Esophagus muscularis mucosa (tissue), 3 donors: ENCODE measurements at regions not wholly inside any gene's neighbourhood (a gene's known extent, or its start where the extent isn't known, plus 50 kb on each side); places are given as distances from the start of the nearest gene placed in this dataset.

ENCODE experiments used
- CTCF ChIP-seq, 3 experiments: fragments of 200-600 bp in 2 of 3; fragments of 450-650 bp in 1 of 3; sonication (generic) in 2 of 3; IDR thresholded peaks; one replicate each; pipeline ENCODE4 v1.5.1; 2017 to 2019; ENCODE audit warnings: antibody characterized with exemption in 3 of 3, mild to moderate bottlenecking in 2 of 3, moderate library complexity in 1 of 3
- POLR2AphosphoS5 ChIP-seq, 2 donors: sonication (generic); formaldehyde crosslinking; IDR thresholded peaks; one replicate each; pipeline ENCODE4 v1.6.1; 2017; ENCODE audit warnings: antibody characterized with exemption in 2 of 2

GRCh38 chr19:28694812-28695211 is 518.1 kb downstream of the UQCRFS1 start:
- no peak for TF ChIP-seq CTCF (IDR thresholded peaks at IDR 0.05)
- no peak for TF ChIP-seq POLR2AphosphoS5 (IDR thresholded peaks at IDR 0.05)
